ENCODE measurements at regions not wholly inside any gene's neighbourhood (a gene's known extent, or its start where the extent isn't known, plus 50 kb on each side); places are given as distances from the start of the nearest gene placed in this dataset.
A peak's percentile ranks its signal among the peaks of the same experiment; 100 is the strongest.

DNA sequence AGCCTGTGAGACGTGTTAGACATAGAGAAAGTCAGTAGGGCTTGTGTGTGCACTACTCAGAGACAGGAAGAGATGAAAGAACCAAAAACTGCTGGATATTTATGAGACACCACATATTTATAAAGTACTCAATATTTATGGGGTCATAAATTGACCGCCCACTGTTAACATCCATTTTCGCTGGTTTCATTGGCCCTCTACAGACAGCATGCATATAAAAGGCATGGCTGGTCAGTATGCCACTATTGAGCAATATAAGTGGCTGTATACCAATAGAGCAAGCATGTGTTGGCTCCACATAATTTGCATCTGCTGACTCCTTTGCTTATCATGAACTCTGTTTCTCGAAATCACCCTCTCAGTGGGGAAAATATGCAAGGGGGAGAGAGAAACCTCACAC is 110.3 kb upstream of the BTN3A2 start:
- peak; percentile 72 for DNase-seq (ENCODE audit: low read depth)
- H3K4me3 ChIP-seq (ENCODE audit: low read depth, low read length), result no peak overlapping the region
- TF ChIP-seq, protein P1, sequence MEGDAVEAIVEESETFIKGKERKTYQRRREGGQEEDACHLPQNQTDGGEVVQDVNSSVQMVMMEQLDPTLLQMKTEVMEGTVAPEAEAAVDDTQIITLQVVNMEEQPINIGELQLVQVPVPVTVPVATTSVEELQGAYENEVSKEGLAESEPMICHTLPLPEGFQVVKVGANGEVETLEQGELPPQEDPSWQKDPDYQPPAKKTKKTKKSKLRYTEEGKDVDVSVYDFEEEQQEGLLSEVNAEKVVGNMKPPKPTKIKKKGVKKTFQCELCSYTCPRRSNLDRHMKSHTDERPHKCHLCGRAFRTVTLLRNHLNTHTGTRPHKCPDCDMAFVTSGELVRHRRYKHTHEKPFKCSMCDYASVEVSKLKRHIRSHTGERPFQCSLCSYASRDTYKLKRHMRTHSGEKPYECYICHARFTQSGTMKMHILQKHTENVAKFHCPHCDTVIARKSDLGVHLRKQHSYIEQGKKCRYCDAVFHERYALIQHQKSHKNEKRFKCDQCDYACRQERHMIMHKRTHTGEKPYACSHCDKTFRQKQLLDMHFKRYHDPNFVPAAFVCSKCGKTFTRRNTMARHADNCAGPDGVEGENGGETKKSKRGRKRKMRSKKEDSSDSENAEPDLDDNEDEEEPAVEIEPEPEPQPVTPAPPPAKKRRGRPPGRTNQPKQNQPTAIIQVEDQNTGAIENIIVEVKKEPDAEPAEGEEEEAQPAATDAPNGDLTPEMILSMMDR (IDR thresholded peaks at IDR 0.05; ENCODE audit: insufficient read depth, low read depth, low read length), result no peak

DNA sequence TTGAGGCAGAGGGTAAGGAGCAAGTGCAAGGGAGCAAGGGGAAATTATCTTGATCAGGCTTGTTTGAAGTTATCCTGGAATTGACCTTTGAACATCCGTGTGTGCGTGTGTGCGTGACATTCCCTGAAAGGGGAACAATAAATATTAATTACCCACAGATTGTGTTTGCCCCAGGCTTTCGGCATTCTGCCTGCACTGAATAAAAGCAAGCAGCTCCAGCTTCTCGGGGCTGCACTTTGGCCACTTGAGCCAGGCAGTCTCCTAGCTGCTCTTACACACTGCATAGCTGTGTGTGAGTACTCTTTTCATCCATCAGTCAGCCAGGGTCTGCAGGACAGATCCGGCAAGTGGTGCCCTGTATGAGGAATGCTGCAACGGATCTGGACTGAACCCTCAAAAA is 107.7 kb upstream of the BTN3A2 start:
- TF ChIP-seq, protein P1 (IDR thresholded peaks at IDR 0.05; ENCODE audit: insufficient read depth, low read depth, low read length), result no peak
- no peak overlapping the region for H3K4me3 ChIP-seq (ENCODE audit: low read depth, low read length)
- DNase-seq (ENCODE audit: low read depth), result no peak

DNA sequence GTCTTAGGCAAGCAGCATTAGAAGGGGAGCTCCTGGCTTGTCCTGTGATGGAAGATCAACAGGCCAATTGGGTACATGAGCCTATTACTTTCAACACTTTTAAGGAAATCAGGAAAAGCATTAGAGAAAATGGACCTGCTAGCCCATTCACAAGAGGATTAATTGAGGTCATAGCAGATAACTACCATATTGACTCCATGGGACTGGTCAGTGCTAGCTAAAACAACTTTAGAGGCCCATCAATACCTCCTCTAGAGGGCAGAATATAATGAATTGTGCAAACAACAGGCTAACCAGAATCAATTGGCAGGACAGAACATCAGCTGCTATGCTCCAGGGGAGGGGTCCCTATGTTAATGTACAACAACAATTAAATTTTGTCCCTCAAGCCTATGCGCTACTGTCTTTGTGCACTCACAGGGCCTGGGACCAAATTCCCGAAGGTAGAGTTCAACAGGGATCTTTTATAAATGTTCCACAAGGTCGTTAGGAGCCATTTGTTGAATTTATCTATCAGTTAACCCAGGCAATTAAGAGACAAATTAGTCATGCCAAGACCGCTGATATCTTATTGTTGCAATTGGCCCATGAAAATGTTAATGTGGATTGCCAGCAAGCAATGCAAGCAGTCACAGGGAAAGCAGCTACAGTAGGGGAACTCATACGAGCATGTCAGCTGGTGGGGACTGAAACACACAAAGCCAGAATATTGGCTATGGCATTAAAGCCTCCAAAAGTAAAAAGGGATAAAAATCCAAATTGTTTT is 106.6 kb upstream of the BTN3A2 start:
- H3K4me3 ChIP-seq (ENCODE audit: low read depth, low read length), result no peak overlapping the region
- TF ChIP-seq, protein P1 (IDR thresholded peaks at IDR 0.05; ENCODE audit: insufficient read depth, low read depth, low read length), result peak; percentile 31
- no peak for DNase-seq (ENCODE audit: low read depth)

DNA sequence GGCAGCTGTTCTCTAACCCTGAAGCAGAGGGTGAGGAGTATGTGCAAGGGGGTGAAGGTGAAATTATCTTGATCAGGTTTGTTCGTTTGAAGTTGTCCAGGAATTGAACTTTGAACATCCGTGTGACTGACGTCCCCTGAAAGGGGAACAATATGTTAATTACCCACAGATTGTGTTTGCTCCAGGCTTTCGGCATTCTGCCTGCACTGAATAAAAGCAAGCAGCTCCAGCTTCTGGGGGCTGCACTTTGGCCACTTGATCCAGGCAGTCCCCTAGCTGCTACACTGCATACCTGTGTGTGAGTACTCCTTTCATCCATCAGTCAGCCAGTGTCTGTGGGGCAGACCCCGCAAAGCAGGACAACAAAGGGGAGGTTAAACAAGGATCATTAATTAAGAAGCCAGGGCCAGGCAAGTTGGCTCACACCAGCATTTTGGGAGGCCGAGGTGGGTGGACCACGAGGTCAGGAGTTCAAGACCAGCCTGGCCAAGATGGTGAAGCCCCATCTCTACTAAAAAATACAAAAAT is 104.8 kb upstream of the BTN3A2 start:
- TF ChIP-seq, protein P1 (IDR thresholded peaks at IDR 0.05; ENCODE audit: insufficient read depth, low read depth, low read length), result no peak
- no peak overlapping the region for H3K4me3 ChIP-seq (ENCODE audit: low read depth, low read length)
- DNase-seq (ENCODE audit: low read depth), result no peak

DNA sequence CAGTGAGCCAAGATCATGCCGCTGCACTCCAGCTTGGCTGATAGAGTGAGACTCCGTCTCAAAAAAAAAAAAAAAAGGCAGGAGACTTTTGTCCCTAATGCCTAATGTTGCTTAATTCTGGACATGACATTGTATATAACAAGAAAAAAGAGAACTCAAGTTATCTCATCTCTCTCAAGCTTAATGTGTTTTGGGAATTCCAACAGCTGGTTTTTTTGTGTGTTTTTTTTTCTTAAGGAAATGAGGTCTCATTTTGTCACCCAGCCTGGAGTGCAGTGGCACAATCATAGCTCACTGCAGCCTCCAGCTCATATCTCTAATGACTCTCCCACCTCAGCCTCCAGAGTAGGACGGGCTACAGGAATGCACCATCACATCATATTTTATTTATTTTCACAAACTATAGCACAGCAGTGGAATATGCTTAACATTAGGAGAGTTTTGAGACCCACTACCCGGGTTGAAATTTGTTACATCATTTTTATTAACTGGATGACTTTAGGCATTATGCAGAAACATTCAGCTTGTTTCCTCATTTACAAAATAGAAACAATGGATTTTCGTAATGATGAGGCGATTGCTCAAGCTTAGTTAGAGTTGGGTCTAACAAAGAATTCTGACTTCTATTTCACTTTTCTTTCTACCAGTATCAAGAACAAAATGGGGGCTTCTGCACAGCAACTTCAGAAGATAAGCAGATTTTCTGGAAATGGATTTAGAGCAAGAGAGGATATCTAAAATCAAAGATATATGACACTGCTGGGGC is 104.1 kb upstream of the BTN3A2 start:
- TF ChIP-seq, protein P1 (IDR thresholded peaks at IDR 0.05; ENCODE audit: insufficient read depth, low read depth, low read length), result no peak
- no peak for DNase-seq (ENCODE audit: low read depth)
- H3K4me3 ChIP-seq (ENCODE audit: low read depth, low read length), result no peak overlapping the region

DNA sequence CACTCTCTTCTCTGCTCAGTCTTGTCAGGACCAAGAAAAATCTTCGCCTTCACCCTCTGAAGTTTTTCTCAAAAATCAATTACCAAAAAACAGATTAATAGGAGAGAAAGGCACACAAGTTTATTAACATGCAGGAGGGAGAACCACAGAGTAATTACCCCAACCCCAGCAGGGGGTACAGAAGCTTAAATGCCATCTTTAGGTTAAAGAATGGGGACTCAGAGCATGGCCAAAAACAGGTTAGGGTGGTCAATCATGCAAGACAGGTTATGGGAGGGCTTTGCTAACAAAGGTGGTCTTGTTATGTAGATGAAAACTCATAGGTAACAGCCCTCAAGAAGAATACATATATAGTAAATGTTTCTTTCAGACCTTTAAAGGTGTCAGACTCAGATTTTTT is 100.5 kb upstream of the BTN3A2 start:
- DNase-seq (ENCODE audit: low read depth), result no peak
- TF ChIP-seq, protein P1 (IDR thresholded peaks at IDR 0.05; ENCODE audit: insufficient read depth, low read depth, low read length), result no peak

More for the DNA sequence above, 100.5 kb upstream of the BTN3A2 start:
- H3K4me3 ChIP-seq (ENCODE audit: low read depth, low read length), result no peak overlapping the region
